GM23338 (cell line): ENCODE measurements at regions not wholly inside any gene's neighbourhood (a gene's known extent, or its start where the extent isn't known, plus 50 kb on each side); places are given as distances from the start of the nearest gene placed in this dataset.
A peak's percentile ranks its signal among the peaks of the same experiment; 100 is the strongest.

Experiments
- ATAC-seq: fragments of 200-7000 bp; cut with Tn5 transposase; 3 replicates; pipeline ENCODE4 v1.9.1; 2020
- DNase-seq: peaks from one replicate; pipeline ENCODE4 v3.0.0-alpha.2; 2015; ENCODE audit warnings: low spot score
- H2AFZ ChIP-seq: fragments of 200-600 bp; sonication (generic); 2 replicates; pipeline ENCODE4 v1.8.0; 2016; ENCODE audit warnings: antibody characterized with exemption, mild to moderate bottlenecking, moderate library complexity
- H3F3A ChIP-seq: fragments of 200-600 bp; sonication (generic); replicated peaks from 2 replicates; pipeline ENCODE4 v1.8.0; 2017; ENCODE audit warnings: antibody characterized with exemption, mixed run types, low read depth
- H3K27ac ChIP-seq: fragments of 200-600 bp; sonication (generic); 2 replicates; pipeline ENCODE4 v1.6.1; 2016; ENCODE audit warnings: low read depth
- H3K27me3 ChIP-seq: fragments of 200-600 bp; sonication (generic); 2 replicates; pipeline ENCODE4 v1.8.0; 2016; ENCODE audit warnings: mild to moderate bottlenecking, mixed run types, moderate library complexity; ENCODE audit not compliant: insufficient read depth
- H3K36me3 ChIP-seq: fragments of 200-600 bp; sonication (generic); 2 replicates; pipeline ENCODE4 v1.8.0; 2016; ENCODE audit warnings: mild to moderate bottlenecking; ENCODE audit not compliant: insufficient read depth
- H3K4me1 ChIP-seq: fragments of 200-600 bp; sonication (generic); 2 replicates; pipeline ENCODE4 v1.8.0; 2016; ENCODE audit warnings: mild to moderate bottlenecking, moderate library complexity; ENCODE audit not compliant: insufficient read depth
- H3K4me2 ChIP-seq: fragments of 200-600 bp; sonication (generic); 2 replicates; pipeline ENCODE4 v1.7.1; 2017; ENCODE audit warnings: mixed run types
- H3K4me3 ChIP-seq: fragments of 200-600 bp; sonication (generic); 2 replicates; pipeline ENCODE4 v1.6.1; 2016; ENCODE audit warnings: mixed run types
- H3K79me2 ChIP-seq: fragments of 200-600 bp; sonication (generic); replicated peaks from 2 replicates; pipeline ENCODE4 v1.8.0; 2017; ENCODE audit warnings: mild to moderate bottlenecking; ENCODE audit not compliant: insufficient read depth
- H3K9me2 ChIP-seq: fragments of 200-600 bp; sonication (generic); 2 replicates; pipeline ENCODE4 v1.8.0; 2017; ENCODE audit not compliant: insufficient read depth
- H4K20me1 ChIP-seq: fragments of 200-600 bp; sonication (generic); replicated peaks from 2 replicates; pipeline ENCODE4 v1.8.0; 2017; ENCODE audit warnings: mild to moderate bottlenecking; ENCODE audit not compliant: insufficient read depth
- H3K27ac Mint-ChIP-seq: 2 replicates; pipeline ENCODE4 v1.8.0; 2020; ENCODE audit warnings: inconsistent platforms, mild to moderate bottlenecking, moderate library complexity, mixed read lengths
- H3K27me3 Mint-ChIP-seq: 3 replicates; pipeline ENCODE4 v1.8.0; 2022; ENCODE audit warnings: low read depth, mild to moderate bottlenecking, moderate library complexity, mixed read lengths, inconsistent platforms; ENCODE audit not compliant: insufficient read depth, poor library complexity
- H3K36me3 Mint-ChIP-seq: 3 replicates; pipeline ENCODE4 v1.8.0; 2021; ENCODE audit warnings: low read depth, mild to moderate bottlenecking, inconsistent platforms, moderate library complexity, mixed read lengths
- H3K4me1 Mint-ChIP-seq: 3 replicates; pipeline ENCODE4 v1.8.0; 2020; ENCODE audit warnings: mild to moderate bottlenecking, inconsistent platforms, mixed read lengths
- H3K4me3 Mint-ChIP-seq: 3 replicates; pipeline ENCODE4 v1.8.0; 2021; ENCODE audit warnings: moderate library complexity, mild to moderate bottlenecking, inconsistent platforms, mixed read lengths
- H3K9me3 Mint-ChIP-seq: 3 replicates; pipeline ENCODE4 v1.8.0; 2020; ENCODE audit warnings: moderate library complexity, mild to moderate bottlenecking, inconsistent platforms, mixed read lengths
- CREB1 ChIP-seq: fragments of 250-450 bp; sonication (Bioruptor Pico); IDR thresholded peaks from 2 replicates; pipeline ENCODE4 v1.5.0; 2020; ENCODE audit warnings: low read depth, mild to moderate bottlenecking, moderate library complexity
- EZH2 ChIP-seq: fragments of 200-600 bp; sonication (generic); IDR thresholded peaks from one replicate; pipeline ENCODE4 v1.8.0; 2017; ENCODE audit warnings: antibody characterized with exemption, mild to moderate bottlenecking, low read depth; ENCODE audit not compliant: unreplicated experiment
- EZH2phosphoT487 ChIP-seq: fragments of 200-600 bp; sonication (generic); IDR thresholded peaks from one replicate; pipeline ENCODE4 v1.8.1; 2018; ENCODE audit warnings: antibody characterized with exemption; ENCODE audit not compliant: unreplicated experiment
- POLR2AphosphoS5 ChIP-seq: IDR thresholded peaks from 2 replicates; pipeline ENCODE4 v1.6.1; 2016; ENCODE audit warnings: antibody characterized with exemption, low read depth
- ZNF114 ChIP-seq: fragments of 250-450 bp; sonication (Bioruptor Pico); IDR thresholded peaks from 2 replicates; pipeline ENCODE4 v1.5.0; 2020; ENCODE audit warnings: mild to moderate bottlenecking, moderate library complexity
- TF ChIP-seq, protein P1 (sequence below): IDR thresholded peaks from one replicate; pipeline ENCODE4 v1.6.1; 2018; ENCODE audit warnings: antibody characterized with exemption; ENCODE audit not compliant: unreplicated experiment
- TF ChIP-seq, protein P2 (sequence below), 2 experiments: fragments of 200-600 bp in 1 of 2; sonication (generic) in 1 of 2; conservative IDR thresholded peaks; 2 replicates each; pipeline versions ENCODE4 v1.5.1 to v1.6.1; 2016 to 2017; ENCODE audit warnings: antibody characterized with exemption in 2 of 2, low read depth in 2 of 2, mild to moderate bottlenecking in 2 of 2, moderate library complexity in 1 of 2

DNA sequence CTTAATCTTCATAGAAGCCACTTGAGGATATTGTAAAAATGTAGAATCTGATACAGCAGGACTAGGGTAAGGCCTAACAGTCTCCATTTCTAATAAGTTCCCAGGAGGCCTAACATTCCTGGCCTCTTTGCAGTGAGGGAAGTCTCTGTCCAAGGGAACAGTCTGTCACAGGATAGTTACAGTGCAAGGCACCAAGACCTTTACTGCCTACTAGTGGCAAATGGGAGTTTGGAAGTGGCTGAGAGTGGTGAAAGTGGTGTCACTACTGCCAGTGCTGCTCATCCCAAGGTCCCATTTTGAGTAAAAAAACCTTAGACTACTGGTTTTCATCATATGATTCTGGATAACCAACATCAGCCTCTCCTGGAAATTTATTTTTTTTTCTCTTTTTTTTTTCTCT, 619.5 kb upstream of the SEMA3D start:
- Histone ChIP-seq H3K9me2 (peaks cover 5% of the 10 kb centered on the region), H3K4me2 (no peak overlapping the region), H3F3A (no peaks in the 10 kb centered on the region), H3K27me3 (no peaks in the 10 kb centered on the region), H3K79me2 (no peaks in the 10 kb centered on the region), H3K4me3 (no peak overlapping the region), H3K4me1 (no peaks in the 10 kb centered on the region), H3K27ac (no peak overlapping the region), H3K36me3 (no peaks in the 10 kb centered on the region), H2AFZ (no peak overlapping the region), H4K20me1 (no peaks in the 10 kb centered on the region)
- no peak overlapping the region for H3K27ac Mint-ChIP-seq
- H3K27me3 Mint-ChIP-seq, result peaks cover 2% of the 10 kb centered on the region
- no peaks in the 10 kb centered on the region for H3K36me3 Mint-ChIP-seq
- no peaks in the 10 kb centered on the region for H3K9me3 Mint-ChIP-seq
- no peaks in the 10 kb centered on the region for H3K4me1 Mint-ChIP-seq
- TF ChIP-seq ZNF114 (no peak), EZH2 (no peak), POLR2AphosphoS5 (no peak), EZH2phosphoT487 (no peak), CREB1 (CRISPR knock-in tag) (no peak)
- TF ChIP-seq, protein P1, sequence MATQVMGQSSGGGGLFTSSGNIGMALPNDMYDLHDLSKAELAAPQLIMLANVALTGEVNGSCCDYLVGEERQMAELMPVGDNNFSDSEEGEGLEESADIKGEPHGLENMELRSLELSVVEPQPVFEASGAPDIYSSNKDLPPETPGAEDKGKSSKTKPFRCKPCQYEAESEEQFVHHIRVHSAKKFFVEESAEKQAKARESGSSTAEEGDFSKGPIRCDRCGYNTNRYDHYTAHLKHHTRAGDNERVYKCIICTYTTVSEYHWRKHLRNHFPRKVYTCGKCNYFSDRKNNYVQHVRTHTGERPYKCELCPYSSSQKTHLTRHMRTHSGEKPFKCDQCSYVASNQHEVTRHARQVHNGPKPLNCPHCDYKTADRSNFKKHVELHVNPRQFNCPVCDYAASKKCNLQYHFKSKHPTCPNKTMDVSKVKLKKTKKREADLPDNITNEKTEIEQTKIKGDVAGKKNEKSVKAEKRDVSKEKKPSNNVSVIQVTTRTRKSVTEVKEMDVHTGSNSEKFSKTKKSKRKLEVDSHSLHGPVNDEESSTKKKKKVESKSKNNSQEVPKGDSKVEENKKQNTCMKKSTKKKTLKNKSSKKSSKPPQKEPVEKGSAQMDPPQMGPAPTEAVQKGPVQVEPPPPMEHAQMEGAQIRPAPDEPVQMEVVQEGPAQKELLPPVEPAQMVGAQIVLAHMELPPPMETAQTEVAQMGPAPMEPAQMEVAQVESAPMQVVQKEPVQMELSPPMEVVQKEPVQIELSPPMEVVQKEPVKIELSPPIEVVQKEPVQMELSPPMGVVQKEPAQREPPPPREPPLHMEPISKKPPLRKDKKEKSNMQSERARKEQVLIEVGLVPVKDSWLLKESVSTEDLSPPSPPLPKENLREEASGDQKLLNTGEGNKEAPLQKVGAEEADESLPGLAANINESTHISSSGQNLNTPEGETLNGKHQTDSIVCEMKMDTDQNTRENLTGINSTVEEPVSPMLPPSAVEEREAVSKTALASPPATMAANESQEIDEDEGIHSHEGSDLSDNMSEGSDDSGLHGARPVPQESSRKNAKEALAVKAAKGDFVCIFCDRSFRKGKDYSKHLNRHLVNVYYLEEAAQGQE, result no peak
- TF ChIP-seq, protein P2, sequence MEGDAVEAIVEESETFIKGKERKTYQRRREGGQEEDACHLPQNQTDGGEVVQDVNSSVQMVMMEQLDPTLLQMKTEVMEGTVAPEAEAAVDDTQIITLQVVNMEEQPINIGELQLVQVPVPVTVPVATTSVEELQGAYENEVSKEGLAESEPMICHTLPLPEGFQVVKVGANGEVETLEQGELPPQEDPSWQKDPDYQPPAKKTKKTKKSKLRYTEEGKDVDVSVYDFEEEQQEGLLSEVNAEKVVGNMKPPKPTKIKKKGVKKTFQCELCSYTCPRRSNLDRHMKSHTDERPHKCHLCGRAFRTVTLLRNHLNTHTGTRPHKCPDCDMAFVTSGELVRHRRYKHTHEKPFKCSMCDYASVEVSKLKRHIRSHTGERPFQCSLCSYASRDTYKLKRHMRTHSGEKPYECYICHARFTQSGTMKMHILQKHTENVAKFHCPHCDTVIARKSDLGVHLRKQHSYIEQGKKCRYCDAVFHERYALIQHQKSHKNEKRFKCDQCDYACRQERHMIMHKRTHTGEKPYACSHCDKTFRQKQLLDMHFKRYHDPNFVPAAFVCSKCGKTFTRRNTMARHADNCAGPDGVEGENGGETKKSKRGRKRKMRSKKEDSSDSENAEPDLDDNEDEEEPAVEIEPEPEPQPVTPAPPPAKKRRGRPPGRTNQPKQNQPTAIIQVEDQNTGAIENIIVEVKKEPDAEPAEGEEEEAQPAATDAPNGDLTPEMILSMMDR (conservative IDR thresholded peaks at IDR 0.05; ENCODE audit: low read depth in 2 of 2), result peak; percentile 49 to 76; a peak in 3 of 4 replicates
- ATAC-seq (peak; percentile 81), DNase-seq (peak; percentile 61)
- H3K4me3 Mint-ChIP-seq, result no peak overlapping the region

- DNase-seq, result no peak
- Histone ChIP-seq H3K27ac (no peak overlapping the region), H3K27me3 (no peaks in the 10 kb centered on the region), H3K9me2 (peaks cover 5% of the 10 kb centered on the region), H4K20me1 (no peaks in the 10 kb centered on the region), H2AFZ (no peak overlapping the region), H3F3A (no peaks in the 10 kb centered on the region), H3K79me2 (no peaks in the 10 kb centered on the region), H3K4me2 (no peak overlapping the region), H3K4me3 (no peak overlapping the region), H3K4me1 (no peaks in the 10 kb centered on the region), H3K36me3 (no peaks in the 10 kb centered on the region)
- H3K27me3 Mint-ChIP-seq, result peaks cover 2% of the 10 kb centered on the region
- no peaks in the 10 kb centered on the region for H3K36me3 Mint-ChIP-seq
- H3K27ac Mint-ChIP-seq, result no peak overlapping the region
- H3K4me1 Mint-ChIP-seq, result no peaks in the 10 kb centered on the region
- TF ChIP-seq EZH2, result no peak
- H3K9me3 Mint-ChIP-seq, result no peaks in the 10 kb centered on the region
- no peak for ATAC-seq
- no peak overlapping the region for H3K4me3 Mint-ChIP-seq
Observed at GRCh38 chr7:85805656-85806055, 618.8 kb upstream of the SEMA3D start.
